HepG2 (cell line): ENCODE measurements at regions not wholly inside any gene's neighbourhood (a gene's known extent, or its start where the extent isn't known, plus 50 kb on each side); places are given as distances from the start of the nearest gene placed in this dataset.

ENCODE experiments used
- CHD2 ChIP-seq: IDR thresholded peaks from 2 replicates; pipeline ENCODE4 v1.6.1; 2011; ENCODE audit warnings: low read depth, low read length, improper control_type of control experiment
- FIP1L1 ChIP-seq: fragments of 200-400 bp; formaldehyde crosslinking; IDR thresholded peaks from 2 replicates; pipeline ENCODE4 v1.6.1; 2018; ENCODE audit warnings: low read depth, mild to moderate bottlenecking, low read length, moderate library complexity, borderline replicate concordance; ENCODE audit not compliant: insufficient read depth
- KDM4B ChIP-seq: sonication (generic); formaldehyde crosslinking; IDR thresholded peaks from 2 replicates; pipeline ENCODE4 v1.4.0; 2020; ENCODE audit warnings: missing genetic modification reagents
- ZBTB3 ChIP-seq: sonication (generic); formaldehyde crosslinking; IDR thresholded peaks from 2 replicates; pipeline ENCODE4 v1.4.0; 2020; ENCODE audit warnings: low read depth, mild to moderate bottlenecking, moderate library complexity, missing genetic modification reagents, borderline replicate concordance
- ZNF224 ChIP-seq: sonication (generic); formaldehyde crosslinking; IDR thresholded peaks from 2 replicates; pipeline ENCODE4 v1.5.0; 2020; ENCODE audit warnings: mild to moderate bottlenecking, missing genetic modification reagents
- TF ChIP-seq, protein P1 (sequence below): sonication (generic); formaldehyde crosslinking; IDR thresholded peaks from 2 replicates; pipeline ENCODE4 v1.5.1; 2020; ENCODE audit warnings: mild to moderate bottlenecking, missing genetic modification reagents, borderline replicate concordance
- TF ChIP-seq, protein P2 (sequence below): sonication (generic); formaldehyde crosslinking; IDR thresholded peaks from 2 replicates; pipeline ENCODE4 v1.5.0; 2020; ENCODE audit warnings: mild to moderate bottlenecking, missing genetic modification reagents, moderate library complexity
- TF ChIP-seq, protein P3 (sequence below): sonication (generic); formaldehyde crosslinking; IDR thresholded peaks from 2 replicates; pipeline ENCODE4 v1.4.0; 2020; ENCODE audit warnings: missing genetic modification reagents, borderline replicate concordance
- TF ChIP-seq, protein P4 (sequence below): sonication (generic); formaldehyde crosslinking; IDR thresholded peaks from 2 replicates; pipeline ENCODE4 v1.4.0; 2020; ENCODE audit warnings: missing genetic modification reagents

DNA sequence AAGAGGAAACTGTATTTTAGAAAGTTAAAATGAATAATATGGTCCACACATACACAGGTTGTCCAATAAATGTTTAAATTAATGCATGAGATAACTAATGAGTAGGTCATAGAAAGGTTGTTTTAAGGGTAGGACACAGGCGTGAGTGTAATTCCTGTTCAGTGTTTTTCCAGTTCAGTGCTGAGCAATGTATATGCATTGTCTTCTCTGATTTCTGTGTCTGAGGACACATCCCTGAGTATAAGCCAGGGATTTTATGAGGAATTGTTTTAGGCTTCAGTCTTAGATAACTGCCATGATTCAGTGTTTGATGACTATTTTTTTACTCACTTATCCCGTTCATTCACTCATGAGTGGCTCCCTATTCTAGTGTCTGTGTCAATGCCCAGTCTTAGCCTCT, 298.5 kb upstream of the TBX18 start:
- TF ChIP-seq, protein P1, sequence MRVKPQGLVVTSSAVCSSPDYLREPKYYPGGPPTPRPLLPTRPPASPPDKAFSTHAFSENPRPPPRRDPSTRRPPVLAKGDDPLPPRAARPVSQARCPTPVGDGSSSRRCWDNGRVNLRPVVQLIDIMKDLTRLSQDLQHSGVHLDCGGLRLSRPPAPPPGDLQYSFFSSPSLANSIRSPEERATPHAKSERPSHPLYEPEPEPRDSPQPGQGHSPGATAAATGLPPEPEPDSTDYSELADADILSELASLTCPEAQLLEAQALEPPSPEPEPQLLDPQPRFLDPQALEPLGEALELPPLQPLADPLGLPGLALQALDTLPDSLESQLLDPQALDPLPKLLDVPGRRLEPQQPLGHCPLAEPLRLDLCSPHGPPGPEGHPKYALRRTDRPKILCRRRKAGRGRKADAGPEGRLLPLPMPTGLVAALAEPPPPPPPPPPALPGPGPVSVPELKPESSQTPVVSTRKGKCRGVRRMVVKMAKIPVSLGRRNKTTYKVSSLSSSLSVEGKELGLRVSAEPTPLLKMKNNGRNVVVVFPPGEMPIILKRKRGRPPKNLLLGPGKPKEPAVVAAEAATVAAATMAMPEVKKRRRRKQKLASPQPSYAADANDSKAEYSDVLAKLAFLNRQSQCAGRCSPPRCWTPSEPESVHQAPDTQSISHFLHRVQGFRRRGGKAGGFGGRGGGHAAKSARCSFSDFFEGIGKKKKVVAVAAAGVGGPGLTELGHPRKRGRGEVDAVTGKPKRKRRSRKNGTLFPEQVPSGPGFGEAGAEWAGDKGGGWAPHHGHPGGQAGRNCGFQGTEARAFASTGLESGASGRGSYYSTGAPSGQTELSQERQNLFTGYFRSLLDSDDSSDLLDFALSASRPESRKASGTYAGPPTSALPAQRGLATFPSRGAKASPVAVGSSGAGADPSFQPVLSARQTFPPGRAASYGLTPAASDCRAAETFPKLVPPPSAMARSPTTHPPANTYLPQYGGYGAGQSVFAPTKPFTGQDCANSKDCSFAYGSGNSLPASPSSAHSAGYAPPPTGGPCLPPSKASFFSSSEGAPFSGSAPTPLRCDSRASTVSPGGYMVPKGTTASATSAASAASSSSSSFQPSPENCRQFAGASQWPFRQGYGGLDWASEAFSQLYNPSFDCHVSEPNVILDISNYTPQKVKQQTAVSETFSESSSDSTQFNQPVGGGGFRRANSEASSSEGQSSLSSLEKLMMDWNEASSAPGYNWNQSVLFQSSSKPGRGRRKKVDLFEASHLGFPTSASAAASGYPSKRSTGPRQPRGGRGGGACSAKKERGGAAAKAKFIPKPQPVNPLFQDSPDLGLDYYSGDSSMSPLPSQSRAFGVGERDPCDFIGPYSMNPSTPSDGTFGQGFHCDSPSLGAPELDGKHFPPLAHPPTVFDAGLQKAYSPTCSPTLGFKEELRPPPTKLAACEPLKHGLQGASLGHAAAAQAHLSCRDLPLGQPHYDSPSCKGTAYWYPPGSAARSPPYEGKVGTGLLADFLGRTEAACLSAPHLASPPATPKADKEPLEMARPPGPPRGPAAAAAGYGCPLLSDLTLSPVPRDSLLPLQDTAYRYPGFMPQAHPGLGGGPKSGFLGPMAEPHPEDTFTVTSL (CRISPR knock-in tag), result no peak
- TF ChIP-seq KDM4B (CRISPR knock-in tag) (no peak), ZNF224 (CRISPR knock-in tag) (no peak), ZBTB3 (no peak), CHD2 (no peak), FIP1L1 (no peak)
- TF ChIP-seq, protein P2, sequence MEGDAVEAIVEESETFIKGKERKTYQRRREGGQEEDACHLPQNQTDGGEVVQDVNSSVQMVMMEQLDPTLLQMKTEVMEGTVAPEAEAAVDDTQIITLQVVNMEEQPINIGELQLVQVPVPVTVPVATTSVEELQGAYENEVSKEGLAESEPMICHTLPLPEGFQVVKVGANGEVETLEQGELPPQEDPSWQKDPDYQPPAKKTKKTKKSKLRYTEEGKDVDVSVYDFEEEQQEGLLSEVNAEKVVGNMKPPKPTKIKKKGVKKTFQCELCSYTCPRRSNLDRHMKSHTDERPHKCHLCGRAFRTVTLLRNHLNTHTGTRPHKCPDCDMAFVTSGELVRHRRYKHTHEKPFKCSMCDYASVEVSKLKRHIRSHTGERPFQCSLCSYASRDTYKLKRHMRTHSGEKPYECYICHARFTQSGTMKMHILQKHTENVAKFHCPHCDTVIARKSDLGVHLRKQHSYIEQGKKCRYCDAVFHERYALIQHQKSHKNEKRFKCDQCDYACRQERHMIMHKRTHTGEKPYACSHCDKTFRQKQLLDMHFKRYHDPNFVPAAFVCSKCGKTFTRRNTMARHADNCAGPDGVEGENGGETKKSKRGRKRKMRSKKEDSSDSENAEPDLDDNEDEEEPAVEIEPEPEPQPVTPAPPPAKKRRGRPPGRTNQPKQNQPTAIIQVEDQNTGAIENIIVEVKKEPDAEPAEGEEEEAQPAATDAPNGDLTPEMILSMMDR, result no peak
- TF ChIP-seq, protein P3, sequence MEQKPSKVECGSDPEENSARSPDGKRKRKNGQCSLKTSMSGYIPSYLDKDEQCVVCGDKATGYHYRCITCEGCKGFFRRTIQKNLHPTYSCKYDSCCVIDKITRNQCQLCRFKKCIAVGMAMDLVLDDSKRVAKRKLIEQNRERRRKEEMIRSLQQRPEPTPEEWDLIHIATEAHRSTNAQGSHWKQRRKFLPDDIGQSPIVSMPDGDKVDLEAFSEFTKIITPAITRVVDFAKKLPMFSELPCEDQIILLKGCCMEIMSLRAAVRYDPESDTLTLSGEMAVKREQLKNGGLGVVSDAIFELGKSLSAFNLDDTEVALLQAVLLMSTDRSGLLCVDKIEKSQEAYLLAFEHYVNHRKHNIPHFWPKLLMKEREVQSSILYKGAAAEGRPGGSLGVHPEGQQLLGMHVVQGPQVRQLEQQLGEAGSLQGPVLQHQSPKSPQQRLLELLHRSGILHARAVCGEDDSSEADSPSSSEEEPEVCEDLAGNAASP (CRISPR knock-in tag), result no peak
- TF ChIP-seq, protein P4, sequence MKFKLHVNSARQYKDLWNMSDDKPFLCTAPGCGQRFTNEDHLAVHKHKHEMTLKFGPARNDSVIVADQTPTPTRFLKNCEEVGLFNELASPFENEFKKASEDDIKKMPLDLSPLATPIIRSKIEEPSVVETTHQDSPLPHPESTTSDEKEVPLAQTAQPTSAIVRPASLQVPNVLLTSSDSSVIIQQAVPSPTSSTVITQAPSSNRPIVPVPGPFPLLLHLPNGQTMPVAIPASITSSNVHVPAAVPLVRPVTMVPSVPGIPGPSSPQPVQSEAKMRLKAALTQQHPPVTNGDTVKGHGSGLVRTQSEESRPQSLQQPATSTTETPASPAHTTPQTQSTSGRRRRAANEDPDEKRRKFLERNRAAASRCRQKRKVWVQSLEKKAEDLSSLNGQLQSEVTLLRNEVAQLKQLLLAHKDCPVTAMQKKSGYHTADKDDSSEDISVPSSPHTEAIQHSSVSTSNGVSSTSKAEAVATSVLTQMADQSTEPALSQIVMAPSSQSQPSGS, result no peak
